VCaP (cell line): ENCODE measurements at regions not wholly inside any gene's neighbourhood (a gene's known extent, or its start where the extent isn't known, plus 50 kb on each side); places are given as distances from the start of the nearest gene placed in this dataset.

Experiments
- H3K27ac ChIP-seq: fragments of 450-650 bp; 2 replicates; pipeline ENCODE4 v1.5.1; 2017
- TF ChIP-seq, protein P1 (sequence below): fragments of 450-650 bp; conservative IDR thresholded peaks from 2 replicates; pipeline ENCODE4 v1.5.1; 2017; ENCODE audit warnings: mild to moderate bottlenecking, moderate library complexity

DNA sequence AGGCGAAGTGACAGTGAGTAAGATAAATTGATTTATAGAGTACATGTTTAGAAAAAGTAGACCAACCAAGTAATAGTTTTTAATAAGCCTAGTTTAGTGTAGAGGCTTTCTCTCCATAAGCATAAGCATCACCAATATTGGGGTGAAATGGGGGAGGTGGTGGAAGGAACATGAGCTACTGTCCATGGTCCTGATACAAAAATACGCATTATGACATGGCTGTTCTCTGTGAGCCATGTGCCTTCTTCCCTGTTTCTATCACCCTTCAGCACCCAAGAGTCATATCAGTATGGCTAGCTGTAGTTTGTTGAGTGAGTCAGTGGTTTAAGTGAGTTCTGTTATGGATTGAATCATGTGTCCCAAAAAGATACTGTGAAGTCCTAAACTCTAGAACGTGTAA, 150.8 kb downstream of the EDN1 start:
- TF ChIP-seq, protein P1, sequence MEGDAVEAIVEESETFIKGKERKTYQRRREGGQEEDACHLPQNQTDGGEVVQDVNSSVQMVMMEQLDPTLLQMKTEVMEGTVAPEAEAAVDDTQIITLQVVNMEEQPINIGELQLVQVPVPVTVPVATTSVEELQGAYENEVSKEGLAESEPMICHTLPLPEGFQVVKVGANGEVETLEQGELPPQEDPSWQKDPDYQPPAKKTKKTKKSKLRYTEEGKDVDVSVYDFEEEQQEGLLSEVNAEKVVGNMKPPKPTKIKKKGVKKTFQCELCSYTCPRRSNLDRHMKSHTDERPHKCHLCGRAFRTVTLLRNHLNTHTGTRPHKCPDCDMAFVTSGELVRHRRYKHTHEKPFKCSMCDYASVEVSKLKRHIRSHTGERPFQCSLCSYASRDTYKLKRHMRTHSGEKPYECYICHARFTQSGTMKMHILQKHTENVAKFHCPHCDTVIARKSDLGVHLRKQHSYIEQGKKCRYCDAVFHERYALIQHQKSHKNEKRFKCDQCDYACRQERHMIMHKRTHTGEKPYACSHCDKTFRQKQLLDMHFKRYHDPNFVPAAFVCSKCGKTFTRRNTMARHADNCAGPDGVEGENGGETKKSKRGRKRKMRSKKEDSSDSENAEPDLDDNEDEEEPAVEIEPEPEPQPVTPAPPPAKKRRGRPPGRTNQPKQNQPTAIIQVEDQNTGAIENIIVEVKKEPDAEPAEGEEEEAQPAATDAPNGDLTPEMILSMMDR, result no peak

DNA sequence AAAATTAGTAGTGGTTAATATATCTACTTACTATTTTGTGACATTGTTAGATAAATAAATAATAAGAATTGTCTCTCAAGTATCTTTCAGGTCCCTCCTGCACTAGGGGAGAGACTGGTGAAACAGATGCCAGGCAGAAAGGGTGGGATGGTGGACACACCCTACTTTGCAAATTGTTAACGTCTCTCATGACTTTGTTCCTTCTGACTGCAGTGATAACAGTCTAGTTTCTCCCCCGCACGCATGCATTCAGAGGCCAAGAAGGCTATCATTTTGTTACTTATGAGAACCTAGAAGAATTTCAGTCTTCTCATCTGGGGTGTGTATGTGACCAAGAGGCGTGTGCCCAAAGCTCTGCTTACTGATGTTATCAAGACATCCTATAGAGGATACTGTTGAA, 152.3 kb downstream of the EDN1 start:
- H3K27ac ChIP-seq, result no peak overlapping the region
- TF ChIP-seq, protein P1, result no peak

More for the DNA sequence above, 150.8 kb downstream of the EDN1 start:
- no peak overlapping the region for H3K27ac ChIP-seq

DNA sequence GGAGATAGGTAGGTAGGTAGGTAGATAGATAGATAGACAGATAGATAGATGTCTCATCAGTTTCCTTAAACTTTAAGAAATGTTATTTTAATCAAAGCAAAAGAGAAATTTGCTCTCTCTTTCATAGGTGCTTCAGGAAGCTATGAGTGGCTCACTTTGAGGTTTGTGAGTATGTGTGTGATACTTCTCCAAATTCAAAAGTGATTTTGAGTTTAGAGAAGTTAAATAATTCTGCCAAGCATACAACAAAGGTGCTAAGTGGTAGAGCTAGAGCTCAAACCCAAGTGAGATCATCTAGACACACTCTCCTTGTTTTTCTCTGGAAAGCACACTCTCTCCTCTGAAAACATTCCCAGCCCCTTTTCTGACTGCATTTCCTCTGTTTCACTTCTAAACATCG, 156.2 kb downstream of the EDN1 start:
- H3K27ac ChIP-seq, result no peak overlapping the region
- TF ChIP-seq, protein P1, result no peak

DNA sequence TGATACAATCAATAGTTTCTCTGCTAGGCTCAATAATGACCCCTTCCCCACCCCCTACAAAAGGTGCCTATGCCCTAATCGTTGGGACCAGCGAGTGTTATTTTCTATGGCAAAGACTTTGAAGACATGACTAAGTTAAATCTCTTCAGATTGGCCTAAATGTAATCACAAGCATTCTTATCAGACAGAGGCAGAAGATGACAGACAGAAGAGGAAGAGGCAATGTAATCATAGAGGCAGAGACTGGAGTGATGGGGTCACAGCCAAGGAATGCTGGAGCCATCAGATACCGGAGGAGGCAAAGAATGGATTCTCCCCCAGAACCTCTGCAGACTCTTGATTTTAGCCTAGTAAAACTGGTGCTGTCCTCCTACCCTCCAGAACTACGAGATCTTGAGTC, 159.3 kb downstream of the EDN1 start:
- no peak overlapping the region for H3K27ac ChIP-seq
- TF ChIP-seq, protein P1, result no peak

DNA sequence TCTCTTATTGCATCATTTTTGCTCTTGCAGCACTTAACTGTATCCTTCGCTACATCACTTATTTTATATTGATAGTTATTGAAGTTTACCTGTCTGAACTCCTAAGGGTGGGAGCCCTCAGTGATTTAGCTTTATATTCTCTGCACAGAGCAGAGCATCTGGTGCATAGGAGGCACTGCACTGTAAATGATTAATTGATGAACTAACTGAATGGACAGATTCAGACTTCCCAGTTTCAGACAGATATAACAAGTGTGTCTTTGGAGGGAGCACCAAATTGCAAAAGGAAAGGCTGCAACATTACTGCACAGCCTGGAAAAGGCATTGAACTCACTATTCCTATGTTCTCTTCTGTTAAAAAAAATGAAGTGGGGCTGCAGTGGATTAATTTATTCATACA, 160.3 kb downstream of the EDN1 start:
- TF ChIP-seq, protein P1, result no peak

DNA sequence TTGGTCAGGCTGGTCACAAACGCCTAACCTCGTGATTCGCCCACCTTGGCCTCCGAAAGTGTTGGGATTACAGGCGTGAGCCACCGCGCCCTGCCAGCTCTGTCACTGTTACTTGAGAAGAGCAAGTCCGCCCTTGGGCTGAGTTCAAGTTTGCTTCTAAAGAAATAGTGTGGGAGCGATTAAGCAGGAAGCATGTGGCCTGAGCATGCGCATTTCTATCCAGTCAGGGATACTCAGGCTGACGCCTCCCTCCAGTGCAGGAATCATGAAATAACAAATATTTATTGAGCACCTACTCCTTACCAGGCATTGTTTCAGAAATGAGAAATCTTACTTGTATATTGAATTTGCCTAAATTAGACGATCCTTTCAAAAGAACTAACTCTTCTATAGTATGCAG, 166.2 kb downstream of the EDN1 start:
- H3K27ac ChIP-seq, result no peak overlapping the region
- TF ChIP-seq, protein P1, result no peak

More for the DNA sequence above, 160.3 kb downstream of the EDN1 start:
- no peak overlapping the region for H3K27ac ChIP-seq

DNA sequence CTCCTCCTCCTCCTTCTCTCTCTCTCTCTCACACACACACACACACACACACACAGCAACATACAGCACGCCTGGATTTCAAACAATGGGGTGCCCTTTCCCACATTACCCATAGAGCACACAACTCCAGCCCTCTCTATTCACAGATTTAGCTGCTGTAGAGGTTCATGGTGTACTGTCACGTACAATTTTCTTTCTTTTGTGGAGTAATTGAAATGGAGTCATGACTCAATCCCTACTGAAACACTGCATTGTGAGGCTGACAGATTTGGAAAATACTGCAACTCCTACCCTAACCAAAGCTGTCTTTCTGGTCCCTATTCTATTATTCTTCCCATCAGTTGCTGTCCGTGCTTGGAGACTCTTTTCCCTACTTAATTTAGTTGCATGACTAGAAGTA, 166.9 kb downstream of the EDN1 start:
- TF ChIP-seq, protein P1, result no peak
- no peak overlapping the region for H3K27ac ChIP-seq

DNA sequence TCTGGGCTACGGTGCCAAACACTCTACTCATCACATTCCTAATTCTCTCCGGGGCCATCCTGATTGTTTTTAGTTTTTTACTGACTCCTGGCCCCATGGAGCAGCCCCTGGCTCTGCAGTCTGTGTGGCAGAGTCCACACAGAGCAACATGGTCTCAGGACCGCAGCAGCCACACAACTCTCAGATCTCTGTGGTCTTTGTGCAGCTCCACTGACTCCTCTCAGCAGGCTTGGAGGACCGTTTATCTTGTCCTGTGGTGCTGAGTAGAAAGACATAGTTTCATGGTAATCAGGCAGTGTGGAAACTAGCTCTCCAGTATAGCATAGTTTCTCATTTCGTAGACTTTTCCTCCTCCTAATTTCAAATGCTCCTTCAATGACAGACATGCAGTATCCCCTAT, 168.4 kb downstream of the EDN1 start:
- no peak overlapping the region for H3K27ac ChIP-seq
- TF ChIP-seq, protein P1, result no peak
